K562 (cell line): ENCODE measurements at regions not wholly inside any gene's neighbourhood (a gene's known extent, or its start where the extent isn't known, plus 50 kb on each side); places are given as distances from the start of the nearest gene placed in this dataset.

Source experiments
- TF ChIP-seq, protein P1 (sequence below): fragments of 450-650 bp; IDR thresholded peaks from 2 replicates; pipeline ENCODE4 v1.6.1; 2016; ENCODE audit warnings: mild to moderate bottlenecking, moderate library complexity

GRCh38 chr18:49730951-49731391 lies 82.4 kb downstream of the ACAA2 start (continued):
- TF ChIP-seq, protein P1, sequence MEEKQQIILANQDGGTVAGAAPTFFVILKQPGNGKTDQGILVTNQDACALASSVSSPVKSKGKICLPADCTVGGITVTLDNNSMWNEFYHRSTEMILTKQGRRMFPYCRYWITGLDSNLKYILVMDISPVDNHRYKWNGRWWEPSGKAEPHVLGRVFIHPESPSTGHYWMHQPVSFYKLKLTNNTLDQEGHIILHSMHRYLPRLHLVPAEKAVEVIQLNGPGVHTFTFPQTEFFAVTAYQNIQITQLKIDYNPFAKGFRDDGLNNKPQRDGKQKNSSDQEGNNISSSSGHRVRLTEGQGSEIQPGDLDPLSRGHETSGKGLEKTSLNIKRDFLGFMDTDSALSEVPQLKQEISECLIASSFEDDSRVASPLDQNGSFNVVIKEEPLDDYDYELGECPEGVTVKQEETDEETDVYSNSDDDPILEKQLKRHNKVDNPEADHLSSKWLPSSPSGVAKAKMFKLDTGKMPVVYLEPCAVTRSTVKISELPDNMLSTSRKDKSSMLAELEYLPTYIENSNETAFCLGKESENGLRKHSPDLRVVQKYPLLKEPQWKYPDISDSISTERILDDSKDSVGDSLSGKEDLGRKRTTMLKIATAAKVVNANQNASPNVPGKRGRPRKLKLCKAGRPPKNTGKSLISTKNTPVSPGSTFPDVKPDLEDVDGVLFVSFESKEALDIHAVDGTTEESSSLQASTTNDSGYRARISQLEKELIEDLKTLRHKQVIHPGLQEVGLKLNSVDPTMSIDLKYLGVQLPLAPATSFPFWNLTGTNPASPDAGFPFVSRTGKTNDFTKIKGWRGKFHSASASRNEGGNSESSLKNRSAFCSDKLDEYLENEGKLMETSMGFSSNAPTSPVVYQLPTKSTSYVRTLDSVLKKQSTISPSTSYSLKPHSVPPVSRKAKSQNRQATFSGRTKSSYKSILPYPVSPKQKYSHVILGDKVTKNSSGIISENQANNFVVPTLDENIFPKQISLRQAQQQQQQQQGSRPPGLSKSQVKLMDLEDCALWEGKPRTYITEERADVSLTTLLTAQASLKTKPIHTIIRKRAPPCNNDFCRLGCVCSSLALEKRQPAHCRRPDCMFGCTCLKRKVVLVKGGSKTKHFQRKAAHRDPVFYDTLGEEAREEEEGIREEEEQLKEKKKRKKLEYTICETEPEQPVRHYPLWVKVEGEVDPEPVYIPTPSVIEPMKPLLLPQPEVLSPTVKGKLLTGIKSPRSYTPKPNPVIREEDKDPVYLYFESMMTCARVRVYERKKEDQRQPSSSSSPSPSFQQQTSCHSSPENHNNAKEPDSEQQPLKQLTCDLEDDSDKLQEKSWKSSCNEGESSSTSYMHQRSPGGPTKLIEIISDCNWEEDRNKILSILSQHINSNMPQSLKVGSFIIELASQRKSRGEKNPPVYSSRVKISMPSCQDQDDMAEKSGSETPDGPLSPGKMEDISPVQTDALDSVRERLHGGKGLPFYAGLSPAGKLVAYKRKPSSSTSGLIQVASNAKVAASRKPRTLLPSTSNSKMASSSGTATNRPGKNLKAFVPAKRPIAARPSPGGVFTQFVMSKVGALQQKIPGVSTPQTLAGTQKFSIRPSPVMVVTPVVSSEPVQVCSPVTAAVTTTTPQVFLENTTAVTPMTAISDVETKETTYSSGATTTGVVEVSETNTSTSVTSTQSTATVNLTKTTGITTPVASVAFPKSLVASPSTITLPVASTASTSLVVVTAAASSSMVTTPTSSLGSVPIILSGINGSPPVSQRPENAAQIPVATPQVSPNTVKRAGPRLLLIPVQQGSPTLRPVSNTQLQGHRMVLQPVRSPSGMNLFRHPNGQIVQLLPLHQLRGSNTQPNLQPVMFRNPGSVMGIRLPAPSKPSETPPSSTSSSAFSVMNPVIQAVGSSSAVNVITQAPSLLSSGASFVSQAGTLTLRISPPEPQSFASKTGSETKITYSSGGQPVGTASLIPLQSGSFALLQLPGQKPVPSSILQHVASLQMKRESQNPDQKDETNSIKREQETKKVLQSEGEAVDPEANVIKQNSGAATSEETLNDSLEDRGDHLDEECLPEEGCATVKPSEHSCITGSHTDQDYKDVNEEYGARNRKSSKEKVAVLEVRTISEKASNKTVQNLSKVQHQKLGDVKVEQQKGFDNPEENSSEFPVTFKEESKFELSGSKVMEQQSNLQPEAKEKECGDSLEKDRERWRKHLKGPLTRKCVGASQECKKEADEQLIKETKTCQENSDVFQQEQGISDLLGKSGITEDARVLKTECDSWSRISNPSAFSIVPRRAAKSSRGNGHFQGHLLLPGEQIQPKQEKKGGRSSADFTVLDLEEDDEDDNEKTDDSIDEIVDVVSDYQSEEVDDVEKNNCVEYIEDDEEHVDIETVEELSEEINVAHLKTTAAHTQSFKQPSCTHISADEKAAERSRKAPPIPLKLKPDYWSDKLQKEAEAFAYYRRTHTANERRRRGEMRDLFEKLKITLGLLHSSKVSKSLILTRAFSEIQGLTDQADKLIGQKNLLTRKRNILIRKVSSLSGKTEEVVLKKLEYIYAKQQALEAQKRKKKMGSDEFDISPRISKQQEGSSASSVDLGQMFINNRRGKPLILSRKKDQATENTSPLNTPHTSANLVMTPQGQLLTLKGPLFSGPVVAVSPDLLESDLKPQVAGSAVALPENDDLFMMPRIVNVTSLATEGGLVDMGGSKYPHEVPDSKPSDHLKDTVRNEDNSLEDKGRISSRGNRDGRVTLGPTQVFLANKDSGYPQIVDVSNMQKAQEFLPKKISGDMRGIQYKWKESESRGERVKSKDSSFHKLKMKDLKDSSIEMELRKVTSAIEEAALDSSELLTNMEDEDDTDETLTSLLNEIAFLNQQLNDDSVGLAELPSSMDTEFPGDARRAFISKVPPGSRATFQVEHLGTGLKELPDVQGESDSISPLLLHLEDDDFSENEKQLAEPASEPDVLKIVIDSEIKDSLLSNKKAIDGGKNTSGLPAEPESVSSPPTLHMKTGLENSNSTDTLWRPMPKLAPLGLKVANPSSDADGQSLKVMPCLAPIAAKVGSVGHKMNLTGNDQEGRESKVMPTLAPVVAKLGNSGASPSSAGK = no peak
